Right atrium auricular region (tissue), 2 donors: ENCODE measurements at regions not wholly inside any gene's neighbourhood (a gene's known extent, or its start where the extent isn't known, plus 50 kb on each side); places are given as distances from the start of the nearest gene placed in this dataset.

Experiments
- DNase-seq: peaks from one replicate; pipeline ENCODE4 v3.0.0-alpha.2; 2019; ENCODE audit warnings: low spot score
- H3K27ac ChIP-seq, 2 donors: fragments of 200-600 bp; sonication (generic); 1 replicate in 1 of 2; 2 replicates in 1 of 2; pipeline ENCODE4 v1.5.1; 2016 to 2019
- H3K27me3 ChIP-seq, 2 donors: fragments of 200-600 bp; sonication (generic); one replicate each; pipeline versions ENCODE4 v1.5.1 to v1.6.0; 2017 to 2019
- H3K36me3 ChIP-seq: fragments of 200-600 bp; sonication (generic); one replicate; pipeline ENCODE4 v1.5.1; 2016
- H3K4me1 ChIP-seq, 2 donors: fragments of 200-600 bp; sonication (generic); one replicate each; pipeline versions ENCODE4 v1.5.1 to v1.6.0; 2017 to 2019
- H3K4me3 ChIP-seq, 2 donors: fragments of 200-600 bp; sonication (generic); 1 replicate in 1 of 2; 2 replicates in 1 of 2; pipeline ENCODE4 v1.5.1; 2017 to 2019; ENCODE audit warnings: mild to moderate bottlenecking in 1 of 2, moderate library complexity in 1 of 2
- H3K9me3 ChIP-seq, 2 donors: fragments of 200-600 bp; sonication (generic); one replicate each; pipeline ENCODE4 v1.5.1; 2019
- CTCF ChIP-seq, 2 donors: fragments of 200-600 bp; sonication (generic); IDR thresholded peaks; one replicate each; pipeline ENCODE4 v1.5.1; 2019; ENCODE audit warnings: antibody characterized with exemption in 2 of 2

DNA sequence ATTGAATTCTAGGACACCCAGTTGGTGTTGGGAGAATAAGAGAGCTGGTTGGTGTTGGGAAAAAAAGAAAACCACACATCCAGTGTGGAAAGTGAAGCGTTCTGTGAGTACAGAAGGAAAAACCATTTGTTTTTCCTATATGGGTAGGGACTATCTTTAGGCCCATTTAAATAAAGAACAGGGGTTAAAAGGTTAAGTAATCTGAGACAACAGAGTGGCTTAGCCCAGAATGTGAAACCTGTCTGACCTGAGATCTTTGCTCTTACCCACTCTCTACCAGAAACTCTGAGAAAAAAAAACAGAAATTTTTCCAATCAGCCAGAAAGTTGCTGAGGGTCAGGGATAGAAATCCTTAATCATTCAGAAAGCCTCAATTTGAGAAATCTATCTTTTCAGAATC is 59.8 kb upstream of the LRRC55 start:
- DNase-seq: no peak
- no peak for TF ChIP-seq CTCF (IDR thresholded peaks at IDR 0.05)
- Histone ChIP-seq H3K36me3 (no peaks in the 10 kb centered on the region), H3K27ac (no peak overlapping the region), H3K9me3 (no peaks in the 10 kb centered on the region), H3K27me3 (no peaks in the 10 kb centered on the region), H3K4me3 (no peak overlapping the region), H3K4me1 (no peaks in the 10 kb centered on the region)

DNA sequence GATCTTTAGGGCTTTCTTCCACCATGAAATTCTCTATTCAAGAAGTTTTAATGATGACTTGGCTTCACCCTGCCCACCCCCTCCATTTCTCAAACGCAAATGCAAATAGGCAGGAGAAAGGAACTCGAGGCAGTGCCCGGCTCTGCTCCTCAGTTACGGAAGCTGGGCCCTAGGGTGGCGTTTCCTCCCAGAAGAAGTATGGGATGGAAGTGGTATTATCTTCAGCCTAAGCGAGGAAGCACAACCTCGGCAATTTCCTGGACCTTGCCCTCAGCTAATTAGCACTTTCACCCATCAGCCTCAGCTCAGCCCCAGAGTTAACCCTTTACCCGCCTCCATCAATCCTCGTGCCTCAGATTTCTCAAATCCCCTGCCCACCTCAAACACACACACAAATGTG is 58.2 kb upstream of the LRRC55 start:
- Histone ChIP-seq H3K27me3 (no peaks in the 10 kb centered on the region), H3K36me3 (no peaks in the 10 kb centered on the region), H3K9me3 (no peaks in the 10 kb centered on the region), H3K27ac (no peak overlapping the region), H3K4me3 (no peak overlapping the region), H3K4me1 (no peaks in the 10 kb centered on the region)
- TF ChIP-seq CTCF (IDR thresholded peaks at IDR 0.05): no peak
- DNase-seq: no peak

GRCh38 chr11:57124505-57124904 is 57.2 kb upstream of the LRRC55 start:
- H3K27me3 ChIP-seq: no peaks in the 10 kb centered on the region
- no peak for DNase-seq
- no peaks in the 10 kb centered on the region for H3K9me3 ChIP-seq
- no peak for TF ChIP-seq CTCF (IDR thresholded peaks at IDR 0.05)
- H3K27ac ChIP-seq: no peak overlapping the region
- no peak overlapping the region for H3K4me3 ChIP-seq
- no peaks in the 10 kb centered on the region for H3K4me1 ChIP-seq
- no peaks in the 10 kb centered on the region for H3K36me3 ChIP-seq

DNA sequence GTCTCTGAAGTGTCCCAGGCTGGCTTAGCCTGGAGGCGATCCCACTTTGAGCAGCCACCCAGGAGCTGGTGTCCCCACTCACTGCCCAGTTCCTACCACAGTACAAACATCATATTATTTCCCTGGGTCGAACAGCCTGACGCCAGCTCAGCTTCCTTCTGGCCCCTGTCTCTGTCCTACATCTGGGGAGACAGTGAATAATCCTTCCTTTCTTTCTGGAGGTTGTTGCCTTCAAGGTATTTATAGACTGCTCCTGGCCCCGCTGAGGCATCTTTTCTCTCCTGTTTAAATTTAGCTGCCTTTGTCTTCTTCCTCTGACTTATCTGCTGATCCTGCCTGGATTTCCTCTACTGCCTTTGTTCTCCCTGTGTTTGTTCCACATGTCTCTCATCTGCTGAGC is 56.8 kb upstream of the LRRC55 start:
- no peaks in the 10 kb centered on the region for H3K4me1 ChIP-seq
- H3K4me3 ChIP-seq: no peak overlapping the region
- H3K9me3 ChIP-seq: no peaks in the 10 kb centered on the region
- DNase-seq: no peak
- TF ChIP-seq CTCF (IDR thresholded peaks at IDR 0.05): no peak
- H3K27ac ChIP-seq: no peak overlapping the region
- no peaks in the 10 kb centered on the region for H3K36me3 ChIP-seq
- H3K27me3 ChIP-seq: no peaks in the 10 kb centered on the region

DNA sequence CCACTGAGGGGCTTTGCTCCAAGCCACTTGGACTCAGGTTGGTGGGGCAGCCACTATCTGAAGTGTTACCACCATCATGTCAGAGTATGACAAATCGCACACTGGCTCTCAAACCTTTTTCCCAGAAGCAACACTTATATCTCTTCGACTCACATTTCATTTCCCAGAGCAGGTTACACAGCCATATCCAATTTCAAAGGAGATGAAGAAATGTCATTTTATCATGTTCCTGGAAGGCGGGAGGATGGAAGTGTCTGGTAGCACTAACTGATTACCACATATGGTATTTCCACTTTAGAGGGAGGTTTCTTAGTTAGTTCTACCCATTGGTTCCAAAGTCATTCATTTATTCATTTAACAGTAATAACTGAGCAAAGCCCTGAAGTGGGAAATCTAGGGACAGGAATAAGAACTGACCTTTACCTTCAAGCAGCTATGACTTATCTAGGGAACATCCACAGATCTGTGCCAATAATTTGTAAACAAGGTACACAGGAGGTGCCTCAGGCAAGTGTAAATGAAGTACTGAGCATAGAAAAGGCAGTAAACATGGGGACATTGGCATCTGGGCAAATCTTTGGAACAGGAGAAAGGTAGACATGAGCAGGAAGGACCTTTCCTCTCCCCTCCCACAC is 54.9 kb upstream of the LRRC55 start:
- no peaks in the 10 kb centered on the region for H3K9me3 ChIP-seq
- H3K4me1 ChIP-seq: no peaks in the 10 kb centered on the region
- no peak overlapping the region for H3K4me3 ChIP-seq
- H3K27me3 ChIP-seq: no peaks in the 10 kb centered on the region
- DNase-seq: no peak
- no peak overlapping the region for H3K27ac ChIP-seq
- H3K36me3 ChIP-seq: no peaks in the 10 kb centered on the region
- TF ChIP-seq CTCF (IDR thresholded peaks at IDR 0.05): no peak

GRCh38 chr11:57131080-57131790 is 50.5 kb upstream of the LRRC55 start:
- no peaks in the 10 kb centered on the region for H3K9me3 ChIP-seq
- H3K4me3 ChIP-seq: no peak overlapping the region
- no peaks in the 10 kb centered on the region for H3K36me3 ChIP-seq
- no peak for DNase-seq
- no peaks in the 10 kb centered on the region for H3K27me3 ChIP-seq
- peak; percentile 42 to 78 for TF ChIP-seq CTCF (IDR thresholded peaks at IDR 0.05)
- H3K4me1 ChIP-seq: no peaks in the 10 kb centered on the region
- no peak overlapping the region for H3K27ac ChIP-seq
